Retina (tissue), 1 donor: ENCODE measurements at regions not wholly inside any gene's neighbourhood (a gene's known extent, or its start where the extent isn't known, plus 50 kb on each side); places are given as distances from the start of the nearest gene placed in this dataset.
A peak's percentile ranks its signal among the peaks of the same experiment; 100 is the strongest.
"Not testable (repeated sequence)": the region's sequence is repeated elsewhere in the genome, so short reads cannot be mapped to it uniquely, and the experiment has no call there.

Experiments used
- DNase-seq: peaks from one replicate; pipeline ENCODE4 v3.0.0-alpha.2; 2016

DNA sequence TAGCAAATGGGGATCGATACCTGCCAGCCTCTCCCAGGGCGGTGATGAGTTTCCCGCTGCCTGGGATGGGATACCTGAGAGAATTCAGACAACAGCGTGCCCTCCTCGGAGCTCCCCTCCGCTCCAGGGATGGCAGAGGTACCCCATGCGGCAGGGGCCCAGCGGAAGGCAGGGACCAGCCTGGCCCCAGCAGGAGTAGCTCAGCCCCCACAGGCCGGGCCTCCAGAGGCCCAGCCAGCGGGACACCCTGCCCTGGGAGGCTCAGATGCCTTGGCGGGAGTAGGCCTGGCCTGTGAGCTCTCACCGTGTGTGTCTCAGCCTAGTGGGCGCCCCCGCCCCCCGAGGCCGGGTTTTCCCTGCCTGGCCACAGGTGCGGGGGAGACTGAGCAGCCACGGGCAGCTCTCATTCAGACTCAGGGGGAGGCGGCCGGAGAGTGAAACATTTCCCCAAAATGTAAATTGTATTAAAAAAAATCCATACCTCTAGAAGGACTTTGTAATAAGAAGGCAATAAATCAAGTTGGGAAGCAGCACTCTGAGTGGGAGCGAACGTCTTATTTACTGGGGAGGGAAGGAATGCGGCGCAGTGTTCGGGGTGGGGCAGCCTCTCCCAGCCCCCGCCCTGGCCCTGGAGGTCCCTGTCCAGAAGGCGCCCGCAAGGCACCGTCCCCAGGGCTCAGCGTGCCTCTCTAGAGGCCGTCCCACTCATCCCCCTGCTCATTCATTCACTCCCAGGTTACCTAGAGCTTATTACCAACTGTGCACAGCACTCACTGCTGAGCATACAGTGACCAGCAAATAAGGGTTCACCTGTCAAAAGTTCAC, 888.0 kb downstream of the BRD1 start:
- DNase-seq: no peak

DNA sequence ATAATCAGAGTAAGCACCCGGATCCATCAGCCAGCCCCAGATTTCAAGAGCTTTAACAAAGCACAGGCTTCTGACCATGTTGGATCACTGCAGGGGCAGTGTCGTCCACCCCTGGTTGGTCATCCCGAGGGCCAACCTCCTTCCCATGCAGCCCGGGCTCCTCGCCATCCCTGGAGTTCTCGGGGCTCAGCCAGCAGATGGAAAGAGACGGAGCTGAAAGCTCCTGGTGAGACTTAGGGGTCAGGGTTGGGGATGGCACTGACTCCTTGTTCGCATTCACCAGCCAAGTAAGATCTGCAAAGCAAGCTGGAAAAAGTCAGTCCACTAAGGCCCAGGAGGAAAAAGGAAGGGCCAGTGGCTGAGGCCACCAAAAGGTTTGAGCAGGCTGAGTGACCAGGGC, 888.9 kb downstream of the BRD1 start:
- DNase-seq: no peak

DNA sequence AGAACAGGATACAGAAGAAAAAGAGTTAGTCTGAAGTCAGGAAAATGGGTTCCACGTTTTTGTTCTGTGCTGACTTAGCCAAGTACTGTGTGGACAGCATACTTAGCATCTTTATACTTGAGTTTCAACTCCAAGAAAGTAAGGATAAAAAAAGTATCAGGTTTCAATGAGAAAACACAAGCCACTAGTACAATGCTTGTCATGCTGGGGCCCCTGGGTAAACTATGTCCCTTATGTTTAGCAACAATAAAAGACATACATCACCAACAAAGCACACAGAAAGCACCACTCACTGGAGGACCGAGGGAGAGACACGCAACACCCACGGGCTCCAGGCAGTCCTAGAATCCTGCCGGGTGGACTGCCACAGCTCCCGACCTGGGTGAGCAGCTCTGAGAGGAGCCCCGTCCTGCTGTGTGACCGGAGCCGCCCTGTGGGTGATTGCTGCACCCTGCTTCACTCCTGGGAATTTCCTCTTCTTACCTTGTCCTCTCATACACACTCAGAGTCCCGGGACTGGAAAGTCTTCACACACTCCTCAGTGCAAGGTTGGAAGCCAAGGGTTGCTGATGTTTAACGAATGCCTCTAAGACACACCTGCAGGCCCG, 890.5 kb downstream of the BRD1 start:
- no peak for DNase-seq

DNA sequence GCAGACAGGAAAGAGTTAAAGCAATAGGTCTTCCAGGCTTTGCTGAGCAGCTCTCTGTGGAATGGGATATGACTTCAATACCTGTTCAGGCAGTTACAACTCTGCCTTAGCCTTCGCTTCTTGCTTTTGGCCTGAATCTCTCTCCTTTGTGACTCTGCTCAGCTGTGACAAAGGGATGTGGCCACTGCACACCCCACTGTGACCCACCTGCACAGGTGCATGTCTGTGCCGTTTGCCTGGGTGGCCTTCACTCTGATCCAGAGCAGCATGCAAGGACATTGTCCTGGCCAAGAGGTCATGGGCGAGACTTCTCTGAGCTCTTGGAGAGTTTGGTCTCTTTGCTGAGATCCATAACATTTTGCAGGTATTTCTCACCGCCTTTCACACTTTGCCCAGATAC, 891.3 kb downstream of the BRD1 start:
- no peak for DNase-seq

DNA sequence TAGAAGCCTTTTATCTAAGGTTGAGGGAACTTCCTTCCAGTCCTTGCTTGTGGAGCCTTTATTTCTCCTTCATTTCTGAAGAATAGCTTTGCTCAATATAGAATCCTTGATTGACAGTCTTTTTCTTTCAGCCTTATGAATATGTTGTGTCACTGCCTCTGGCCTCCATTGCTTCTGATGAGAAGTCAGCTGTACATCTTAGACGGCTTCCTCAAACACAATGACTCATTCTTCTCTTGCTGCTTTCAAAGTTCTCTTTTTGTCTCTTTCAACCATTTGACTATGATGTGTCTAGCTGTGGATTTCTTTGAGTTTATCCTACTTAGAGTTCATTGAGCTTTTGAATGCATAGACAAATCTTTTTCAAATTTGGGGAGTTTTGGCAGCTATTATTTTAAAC, 893.2 kb downstream of the BRD1 start:
- no peak for DNase-seq

DNA sequence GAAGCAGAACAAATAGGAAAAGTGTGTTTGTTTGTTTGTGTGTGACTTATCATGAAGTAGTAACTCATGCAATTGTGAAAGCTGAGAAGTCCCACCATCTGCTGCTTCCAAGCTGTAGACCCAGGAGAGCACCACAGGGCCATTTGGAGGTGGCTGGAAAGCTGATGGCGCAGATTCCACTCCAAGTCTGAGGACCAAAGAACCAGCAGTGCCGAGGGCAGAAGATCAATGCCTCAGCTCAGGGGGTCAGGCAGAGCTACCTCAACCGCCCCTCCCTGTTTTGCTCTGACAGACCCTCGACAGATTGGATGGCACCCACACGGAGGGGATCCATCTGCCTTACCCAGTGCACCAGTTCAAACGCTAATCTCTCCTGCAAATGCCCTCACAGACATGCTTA, 896.2 kb downstream of the BRD1 start:
- DNase-seq: no peak

DNA sequence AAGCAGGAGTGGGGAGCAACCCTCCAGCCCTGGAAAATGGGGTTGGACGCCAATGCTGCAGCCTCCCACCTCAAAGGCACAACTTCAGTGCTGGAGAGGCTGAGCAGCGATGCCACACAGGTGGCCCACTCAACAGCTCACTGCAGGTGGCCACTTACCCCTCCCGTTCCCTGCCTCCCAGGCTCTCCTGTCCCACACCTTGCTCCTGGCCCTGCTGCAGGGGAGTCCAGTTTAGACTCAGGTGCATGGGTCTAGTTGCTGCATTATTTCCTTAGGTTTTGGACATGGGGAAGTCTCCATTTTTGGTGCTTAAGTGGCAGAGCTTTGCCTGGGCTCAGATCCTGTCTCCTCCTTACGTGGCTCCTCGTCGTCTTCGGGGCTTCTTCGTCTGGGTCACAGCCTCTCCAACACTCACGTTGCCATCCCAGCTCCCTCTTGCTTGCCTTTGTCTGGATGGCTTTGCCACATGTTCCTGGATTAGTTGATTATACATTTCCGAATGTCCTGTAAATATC, 898.3 kb downstream of the BRD1 start:
- no peak for DNase-seq

DNA sequence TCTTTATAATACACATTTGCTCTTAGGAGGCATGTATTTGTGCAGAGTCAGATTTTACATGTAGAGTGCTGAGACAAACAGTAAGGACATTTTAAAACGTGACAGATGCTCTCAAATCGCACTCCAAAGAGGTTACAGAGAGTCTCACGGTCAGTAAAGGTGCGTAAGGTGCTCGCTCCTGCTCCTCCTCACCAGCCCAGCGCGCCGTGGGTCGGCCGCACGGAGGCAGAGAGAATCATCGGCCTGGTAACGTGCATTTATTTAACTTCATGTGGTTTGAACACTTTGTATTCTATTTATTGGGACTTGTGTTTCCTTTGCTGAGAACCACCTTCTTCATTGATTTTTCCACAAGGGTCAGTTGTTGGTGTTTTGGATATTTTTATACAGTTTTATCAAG, 900.1 kb downstream of the BRD1 start:
- no peak for DNase-seq

DNA sequence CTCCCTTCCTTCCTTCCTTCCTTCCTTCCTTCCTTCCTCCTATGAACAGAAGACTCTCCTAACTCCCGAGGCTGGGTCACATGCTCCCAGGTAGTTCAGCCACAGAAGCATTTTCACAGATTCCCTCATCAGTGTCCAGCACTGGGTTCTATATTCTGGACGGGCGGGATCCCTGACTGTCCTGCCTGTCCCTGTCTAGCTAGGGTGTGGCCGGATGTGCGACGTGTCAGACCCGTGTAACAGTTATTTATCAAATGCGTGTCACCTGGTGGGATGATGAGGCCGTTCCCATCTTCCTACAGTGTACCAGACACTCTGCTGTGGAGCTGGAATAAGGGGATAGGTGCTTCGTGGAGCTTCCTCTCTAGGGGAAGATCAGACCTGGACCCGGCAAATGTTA, 901.0 kb downstream of the BRD1 start:
- DNase-seq: no peak

DNA sequence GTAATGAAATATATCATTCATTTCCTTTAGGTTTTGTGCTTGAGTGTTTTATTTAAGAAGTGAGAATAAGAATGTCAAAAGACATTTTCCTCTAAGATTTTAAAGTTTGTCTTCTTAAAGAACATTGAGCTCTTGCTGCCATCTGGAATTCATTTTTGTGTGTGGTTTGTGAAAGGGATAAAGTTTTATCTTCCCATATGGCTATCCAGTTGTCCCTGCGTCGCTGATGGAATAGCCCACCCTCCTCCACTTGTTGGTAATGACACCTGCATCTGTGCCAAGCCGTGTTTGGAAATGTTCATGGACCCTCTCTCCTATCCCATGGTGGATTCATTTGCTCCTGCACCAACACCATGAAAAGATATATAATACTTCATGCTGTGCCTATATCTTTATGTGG, 901.5 kb downstream of the BRD1 start:
- DNase-seq: no peak

DNA sequence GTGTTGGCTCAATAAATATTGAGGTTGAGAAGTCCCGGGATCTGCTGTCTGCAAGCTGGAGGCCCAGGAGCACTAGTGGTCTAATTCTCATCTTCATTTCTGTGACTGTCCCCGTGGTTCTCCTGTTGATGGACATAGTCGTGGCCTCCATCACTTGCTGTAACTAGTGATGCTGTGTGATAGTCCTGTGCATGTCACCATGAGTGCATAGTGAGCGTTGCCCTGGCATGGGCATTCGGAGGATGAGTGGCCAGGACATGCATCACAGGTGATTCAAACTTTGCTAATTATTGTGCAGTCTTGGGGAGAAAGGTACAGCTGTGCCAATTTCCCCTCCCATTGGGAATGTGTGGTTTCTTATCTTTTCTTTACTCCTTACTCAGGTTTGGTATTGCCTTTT, 902.2 kb downstream of the BRD1 start:
- no peak for DNase-seq

DNA sequence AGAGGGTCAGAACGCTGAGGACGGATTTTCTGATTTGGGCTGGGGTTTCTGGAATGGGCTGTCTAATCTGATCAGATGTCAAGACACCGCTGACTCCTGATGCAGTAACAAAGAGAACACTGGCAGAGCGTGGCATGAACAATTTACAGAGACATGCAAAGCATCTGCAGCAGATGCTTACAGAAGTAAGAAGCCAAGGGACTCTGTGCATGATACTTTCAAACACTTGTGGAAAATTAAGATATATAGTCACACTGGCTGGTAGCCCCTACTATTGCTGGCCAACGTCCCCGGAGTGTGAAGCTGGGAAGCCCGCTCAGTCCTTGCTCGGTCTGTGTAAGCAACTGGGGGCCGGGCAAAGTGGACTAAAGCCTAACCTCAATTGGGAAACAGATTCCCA, 903.7 kb downstream of the BRD1 start:
- DNase-seq: peak; percentile 59

DNA sequence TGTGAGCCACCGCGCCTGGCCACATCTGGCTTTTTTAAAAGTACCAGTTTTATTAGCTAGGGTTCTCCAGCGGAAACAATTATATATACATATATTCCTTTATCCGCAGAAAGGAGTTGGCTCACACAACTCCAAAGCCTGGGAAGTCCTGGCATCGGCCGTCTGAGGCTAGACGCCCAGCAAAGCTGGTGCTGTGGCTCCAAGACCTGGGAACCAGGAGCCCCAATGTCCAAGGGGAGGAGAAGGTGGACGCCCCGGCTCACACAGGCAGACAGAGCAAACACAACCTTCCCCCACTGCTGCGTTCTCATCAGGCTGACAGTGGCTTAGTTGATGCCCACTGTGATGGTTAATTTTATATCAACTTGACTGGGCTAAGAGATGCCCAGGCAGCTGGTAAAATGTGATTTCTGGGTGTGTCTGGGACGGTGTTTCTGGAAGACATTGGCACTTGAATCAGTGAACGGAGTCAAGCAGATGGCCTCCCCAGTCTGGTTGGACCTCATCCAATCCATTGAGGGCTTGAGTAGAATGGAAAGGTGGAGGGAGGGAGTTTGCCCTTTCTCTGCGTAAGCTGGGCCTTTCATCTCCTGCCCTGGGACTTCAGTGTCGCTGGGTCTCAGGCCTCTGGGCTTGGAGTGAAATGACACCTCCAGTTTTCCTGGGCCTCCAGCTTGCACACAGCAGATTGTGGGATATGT, 904.4 kb downstream of the BRD1 start:
- DNase-seq: no peak

DNA sequence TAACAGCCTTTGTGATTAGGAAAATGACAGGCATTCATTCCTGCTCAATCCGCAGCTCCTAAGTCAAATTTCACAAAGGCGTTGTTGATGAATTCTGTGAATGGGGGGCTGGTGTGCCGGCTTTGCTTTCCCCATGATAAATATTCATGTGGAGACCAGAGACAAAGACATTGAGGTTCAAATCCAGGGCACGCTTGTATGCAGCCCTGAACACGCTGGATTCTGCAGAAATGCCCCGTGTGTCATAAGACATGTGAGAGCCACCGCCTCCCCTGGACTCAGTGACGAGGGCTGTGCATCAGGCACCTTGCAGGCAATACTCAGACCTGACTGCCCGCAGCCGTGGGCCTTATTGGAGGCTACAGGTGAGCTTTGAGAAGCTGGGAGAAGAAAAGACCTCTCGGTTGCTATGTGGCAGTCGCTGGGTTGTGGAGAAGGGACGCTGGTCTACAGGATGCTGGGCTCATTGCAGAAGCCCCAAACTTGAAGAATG, 906.2 kb downstream of the BRD1 start:
- peak; percentile 28 for DNase-seq

DNA sequence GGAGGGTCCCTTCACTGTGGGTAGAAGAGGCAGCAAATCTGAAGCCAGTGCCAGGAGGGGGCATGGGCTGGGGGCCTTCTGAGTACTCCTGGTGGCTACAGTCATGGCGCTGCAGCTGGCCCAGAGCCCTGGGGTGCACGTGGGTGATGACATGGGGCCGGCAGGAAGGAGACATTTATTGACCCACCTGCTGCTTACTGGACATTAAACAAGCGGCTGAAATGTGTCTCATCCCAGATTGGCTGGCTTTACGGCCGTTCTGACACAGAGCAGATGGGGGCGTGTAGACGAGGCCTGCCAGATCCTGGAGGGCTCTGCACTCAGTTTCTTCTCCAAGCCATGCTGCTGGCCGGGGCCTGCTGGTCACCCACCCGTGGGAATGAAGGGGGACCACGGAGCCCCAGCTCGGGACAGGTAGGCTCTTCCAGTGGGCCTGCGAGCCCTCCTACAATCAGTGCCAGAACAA, 906.9 kb downstream of the BRD1 start:
- peak; percentile 30 for DNase-seq

DNA sequence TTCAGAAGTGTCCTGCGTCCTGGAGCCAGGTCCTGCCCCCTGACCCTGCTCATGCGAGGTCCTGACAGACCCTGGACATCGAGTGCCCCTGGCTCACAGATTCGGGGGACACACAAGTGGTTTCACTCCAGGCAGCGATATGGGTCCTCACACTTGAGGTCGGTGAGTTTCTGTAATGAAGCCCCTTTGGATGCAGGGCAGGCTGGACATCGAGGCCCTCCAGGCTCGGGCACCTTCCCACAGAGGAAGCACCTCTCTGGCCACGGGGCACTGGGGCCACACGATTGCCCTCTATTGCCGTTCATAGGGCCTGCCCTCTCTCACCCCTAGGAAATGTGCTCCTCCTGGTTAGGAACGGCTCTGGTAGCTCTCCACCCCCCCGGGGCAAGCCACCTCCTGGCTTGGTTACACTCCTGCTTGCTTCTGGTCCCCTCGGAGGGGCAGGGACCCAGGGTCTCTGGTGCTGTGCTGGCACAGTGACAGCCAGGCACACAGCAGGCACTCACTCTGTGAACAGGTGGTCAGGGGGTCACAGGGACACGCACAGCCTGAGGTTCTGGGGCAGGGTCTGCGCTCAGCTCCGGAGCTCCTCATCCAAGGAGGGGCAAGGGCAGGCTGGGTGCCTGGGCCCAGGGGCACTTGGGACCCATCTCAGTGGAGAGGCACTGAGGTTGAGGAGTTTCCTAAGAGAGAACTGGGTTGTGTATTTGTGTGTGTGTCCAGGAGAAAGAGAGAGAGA, 907.7 kb downstream of the BRD1 start:
- peak; percentile 30 for DNase-seq

DNA sequence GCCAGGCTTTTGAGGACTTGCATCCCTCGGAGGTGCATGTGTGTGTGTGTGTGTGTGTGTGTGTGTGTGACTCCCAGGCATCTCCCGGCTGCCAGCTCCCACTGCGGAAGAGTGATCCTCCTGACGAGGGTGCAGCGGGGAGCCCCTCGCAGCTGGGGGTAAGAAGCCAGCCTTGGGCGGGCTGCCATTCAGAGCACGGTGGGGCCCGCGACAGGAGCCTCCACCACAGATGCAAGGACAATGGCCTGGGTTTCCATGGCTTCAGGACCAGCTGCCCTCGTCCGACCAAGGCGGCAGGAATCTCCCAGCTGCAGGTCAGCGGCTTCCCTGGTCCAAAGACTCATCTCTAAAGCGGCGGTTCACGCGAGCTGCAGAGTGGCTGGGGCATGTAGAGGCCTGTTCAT, 908.5 kb downstream of the BRD1 start:
- peak; percentile 83 for DNase-seq

DNA sequence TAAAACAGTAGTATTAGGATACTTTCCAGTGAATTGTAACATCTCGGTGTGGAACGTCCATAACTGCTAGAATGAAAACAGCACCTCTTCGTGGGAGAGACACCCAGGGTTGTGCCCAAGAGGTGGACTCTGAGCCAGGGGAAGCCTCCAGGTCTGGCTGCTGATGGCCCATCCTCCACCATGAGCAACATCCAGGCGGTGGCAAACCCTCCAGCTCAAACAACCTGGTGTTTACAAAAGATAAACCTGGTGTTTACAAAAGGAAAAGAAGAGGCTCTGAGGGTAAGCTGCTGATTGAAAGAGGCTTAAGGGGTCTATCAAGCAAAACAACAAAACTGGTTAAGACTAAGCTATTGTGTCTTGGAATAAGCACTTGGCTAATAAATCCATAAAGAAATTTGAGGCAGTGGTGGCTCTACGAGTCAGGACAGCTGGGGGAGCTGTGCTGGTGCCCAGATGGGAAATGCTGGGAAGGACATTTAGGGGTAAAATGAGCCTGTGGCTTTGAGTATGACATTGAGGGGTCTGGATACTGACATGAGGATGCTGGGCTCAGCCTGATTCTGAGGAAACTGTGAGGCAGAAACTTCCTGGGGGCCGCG, 909.0 kb downstream of the BRD1 start:
- no peak for DNase-seq

DNA sequence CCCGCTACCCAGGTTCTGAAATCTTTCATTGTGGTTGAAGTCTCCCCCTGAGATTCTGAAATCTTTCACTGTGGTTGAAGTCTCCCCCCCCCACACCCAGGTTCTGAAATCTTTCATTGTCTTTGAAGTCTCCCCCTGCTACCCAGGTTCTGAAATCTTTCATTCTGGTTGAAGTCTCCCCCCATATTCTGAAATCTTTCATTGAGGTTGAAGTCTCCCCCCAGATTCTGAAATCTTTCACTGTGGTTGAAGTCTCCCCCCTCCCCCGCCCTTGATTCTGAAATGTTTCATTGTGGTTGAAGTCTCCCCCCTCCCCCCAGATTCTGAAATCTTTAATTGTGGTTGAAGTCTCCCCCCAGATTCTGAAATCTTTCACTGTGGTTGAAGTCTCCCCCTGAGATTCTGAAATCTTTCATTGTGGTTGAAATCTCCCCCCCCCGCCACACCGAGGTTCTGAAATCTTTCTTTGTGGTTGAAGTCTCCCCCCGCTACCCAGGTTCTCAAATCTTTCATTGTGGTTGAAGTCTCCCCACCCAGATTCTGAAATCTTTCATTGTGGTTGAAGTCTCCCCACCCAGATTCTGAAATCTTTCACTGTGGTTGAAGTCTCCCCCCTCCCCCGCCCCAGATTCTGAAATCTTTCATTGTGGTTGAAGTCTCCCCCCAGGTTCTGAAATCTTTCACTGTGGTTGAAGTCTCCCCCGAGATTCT, 915.2 kb downstream of the BRD1 start:
- DNase-seq: not testable (repeated sequence)

DNA sequence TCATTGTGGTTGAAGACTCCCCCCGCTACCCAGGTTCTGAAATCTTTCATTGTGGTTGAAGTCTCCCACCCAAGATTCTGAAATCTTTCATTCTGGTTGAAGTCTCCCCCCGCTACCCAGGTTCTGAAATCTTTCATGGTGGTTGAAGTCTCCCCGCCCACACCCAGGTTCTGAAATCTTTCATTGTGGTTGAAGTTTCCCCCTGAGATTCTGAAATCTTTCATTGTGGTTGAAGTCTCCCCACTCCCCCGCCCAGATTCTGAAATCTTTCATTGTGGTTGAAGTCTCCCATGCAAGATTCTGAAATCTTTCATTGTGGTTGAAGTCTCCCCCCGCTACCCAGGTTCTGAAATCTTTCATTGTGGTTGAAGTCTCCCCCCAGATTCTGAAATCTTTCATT, 916.0 kb downstream of the BRD1 start:
- not testable (repeated sequence) for DNase-seq

DNA sequence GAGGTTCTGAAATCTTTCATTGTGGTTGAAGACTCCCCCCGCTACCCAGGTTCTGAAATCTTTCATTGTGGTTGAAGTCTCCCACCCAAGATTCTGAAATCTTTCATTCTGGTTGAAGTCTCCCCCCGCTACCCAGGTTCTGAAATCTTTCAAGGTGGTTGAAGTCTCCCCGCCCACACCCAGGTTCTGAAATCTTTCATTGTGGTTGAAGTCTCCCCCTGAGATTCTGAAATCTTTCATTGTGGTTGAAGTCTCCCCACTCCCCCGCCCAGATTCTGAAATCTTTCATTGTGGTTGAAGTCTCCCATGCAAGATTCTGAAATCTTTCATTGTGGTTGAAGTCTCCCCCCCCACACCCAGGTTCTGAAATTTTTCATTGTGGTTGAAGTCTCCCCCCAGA, 916.6 kb downstream of the BRD1 start:
- DNase-seq: not testable (repeated sequence)

DNA sequence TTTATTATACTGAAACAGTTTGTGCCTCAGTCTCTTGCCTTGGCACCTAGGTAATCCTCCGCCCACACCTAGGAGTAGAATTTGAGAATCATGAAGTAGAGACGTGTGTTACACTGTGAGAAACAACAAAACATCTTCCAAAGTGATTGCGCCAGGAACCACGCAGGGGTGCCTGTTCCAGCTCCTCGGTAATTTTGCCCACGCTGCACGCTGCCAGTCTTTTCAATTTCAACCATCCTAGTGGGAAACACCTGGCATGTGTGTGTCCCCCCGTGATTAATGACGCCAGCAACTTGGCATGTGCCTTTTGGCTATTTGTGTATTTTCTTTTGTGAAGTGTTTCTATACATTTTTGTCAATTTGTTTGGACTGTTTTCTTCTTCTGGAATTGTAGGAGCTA, 919.1 kb downstream of the BRD1 start:
- DNase-seq: no peak
